ENCODE measurements at regions not wholly inside any gene's neighbourhood (a gene's known extent, or its start where the extent isn't known, plus 50 kb on each side); places are given as distances from the start of the nearest gene placed in this dataset.

- ChIA-PET POLR2A (no interaction called here), CTCF (interaction anchor here (2.0 kb wide), 1 partner anchor 72 kb away, joined by 5 read pairs; no protein-coding TSS in a partner anchor)
- Histone ChIP-seq H3K27me3 (ENCODE audit: control insufficient read depth in 2 of 2, insufficient read depth in 2 of 2, low read length in 2 of 2) (no peaks in the 10 kb centered on the region), H3K4me2 (ENCODE audit: insufficient read depth, low read length) (no peak overlapping the region), H3K79me2 (ENCODE audit: control insufficient read depth, insufficient read depth, low read length) (no peaks in the 10 kb centered on the region), H3K36me3 (ENCODE audit: control insufficient read depth in 2 of 2, extremely low read depth in 1 of 2, insufficient read depth in 2 of 2, low read length in 2 of 2) (no peaks in the 10 kb centered on the region), H3K4me1 (ENCODE audit: control insufficient read depth, extremely low read depth, insufficient read depth, low read length) (no peaks in the 10 kb centered on the region), H3K27ac (ENCODE audit: insufficient read depth, low read depth, low read length) (no peak overlapping the region), H3K9ac (replicated peaks; ENCODE audit: extremely low read depth, insufficient read depth, low read length) (no peak overlapping the region), H2AFZ (ENCODE audit: low read depth, low read length) (no peak overlapping the region), H4K20me1 (replicated peaks; ENCODE audit: control insufficient read depth, extremely low read depth, insufficient read depth, low read length) (no peaks in the 10 kb centered on the region), H3K9me1 (replicated peaks; ENCODE audit: control insufficient read depth, extremely low read depth, insufficient read depth, low read length) (no peaks in the 10 kb centered on the region), H3K9me3 (replicated peaks; ENCODE audit: control insufficient read depth, insufficient read depth, low read length) (no peaks in the 10 kb centered on the region), H3K4me3 (replicated peaks in 1 of 3; ENCODE audit: insufficient read depth in 1 of 3, low read depth in 1 of 3, low read length in 3 of 3) (no peak overlapping the region)
- BruUV-seq (replicated peaks), result no TSS peak
- dilution Hi-C loops (cut with MboI; ENCODE audit: extremely low pct_ligation_motif_present, low sequenced_read_pairs), result no loop called here
- TF ChIP-seq, protein P1, sequence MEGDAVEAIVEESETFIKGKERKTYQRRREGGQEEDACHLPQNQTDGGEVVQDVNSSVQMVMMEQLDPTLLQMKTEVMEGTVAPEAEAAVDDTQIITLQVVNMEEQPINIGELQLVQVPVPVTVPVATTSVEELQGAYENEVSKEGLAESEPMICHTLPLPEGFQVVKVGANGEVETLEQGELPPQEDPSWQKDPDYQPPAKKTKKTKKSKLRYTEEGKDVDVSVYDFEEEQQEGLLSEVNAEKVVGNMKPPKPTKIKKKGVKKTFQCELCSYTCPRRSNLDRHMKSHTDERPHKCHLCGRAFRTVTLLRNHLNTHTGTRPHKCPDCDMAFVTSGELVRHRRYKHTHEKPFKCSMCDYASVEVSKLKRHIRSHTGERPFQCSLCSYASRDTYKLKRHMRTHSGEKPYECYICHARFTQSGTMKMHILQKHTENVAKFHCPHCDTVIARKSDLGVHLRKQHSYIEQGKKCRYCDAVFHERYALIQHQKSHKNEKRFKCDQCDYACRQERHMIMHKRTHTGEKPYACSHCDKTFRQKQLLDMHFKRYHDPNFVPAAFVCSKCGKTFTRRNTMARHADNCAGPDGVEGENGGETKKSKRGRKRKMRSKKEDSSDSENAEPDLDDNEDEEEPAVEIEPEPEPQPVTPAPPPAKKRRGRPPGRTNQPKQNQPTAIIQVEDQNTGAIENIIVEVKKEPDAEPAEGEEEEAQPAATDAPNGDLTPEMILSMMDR (IDR thresholded peaks at IDR 0.05; ENCODE audit: extremely low read depth in 1 of 2, insufficient read depth in 1 of 2, low read depth in 1 of 2, low read length in 2 of 2), result no peak
- TF ChIP-seq POLR2AphosphoS5 (IDR thresholded peaks at IDR 0.05; ENCODE audit: insufficient read depth, low read depth, low read length), result no peak
- no peak for TF ChIP-seq JUN (IDR thresholded peaks at IDR 0.05; ENCODE audit: borderline replicate concordance, insufficient read depth, insufficient read length, low read depth)
- TF ChIP-seq POLR2A (IDR thresholded peaks at IDR 0.05; ENCODE audit: low read depth, low read length), result no peak
- no peak for TF ChIP-seq GATA2 (IDR thresholded peaks at IDR 0.05; ENCODE audit: insufficient read depth, insufficient read length, low read depth, low read length)
- no peak for TF ChIP-seq EZH2 (IDR thresholded peaks at IDR 0.05; ENCODE audit: borderline replicate concordance, low read depth, low read length, severe bottlenecking)
- TF ChIP-seq FOS (IDR thresholded peaks at IDR 0.05; ENCODE audit: borderline replicate concordance, insufficient read depth, low read length), result no peak
- TF ChIP-seq MYC (IDR thresholded peaks at IDR 0.05; ENCODE audit: low read depth, low read length), result no peak
- TF ChIP-seq, protein P2, sequence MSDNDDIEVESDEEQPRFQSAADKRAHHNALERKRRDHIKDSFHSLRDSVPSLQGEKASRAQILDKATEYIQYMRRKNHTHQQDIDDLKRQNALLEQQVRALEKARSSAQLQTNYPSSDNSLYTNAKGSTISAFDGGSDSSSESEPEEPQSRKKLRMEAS (IDR thresholded peaks at IDR 0.05; ENCODE audit: insufficient read depth, insufficient read length), result no peak
- intact Hi-C loops (cut with micrococcal nuclease), result no loop called here
- DNase-seq (ENCODE audit: low read depth, low spot score) (no peak), FAIRE-seq (no peak)
Observed at GRCh38 chr21:28590026-28590425, 402.7 kb downstream of the LTN1 start.
